MCF 10A (cell line): ENCODE measurements at regions not wholly inside any gene's neighbourhood (a gene's known extent, or its start where the extent isn't known, plus 50 kb on each side); places are given as distances from the start of the nearest gene placed in this dataset.

Experiments
- BruUV-seq: library from RNA; stranded (reverse); fragments of 400-500 nt; replicated peaks from 2 replicates; lab custom pipeline; 2021; lab: Mats Ljungman, UMichigan
- CTCF ChIA-PET: fragments of 300-600 bp; sonication (Branson Sonifier 250); formaldehyde crosslinking; extraction: SDS; loops from one replicate; lab custom pipeline; 2021; ENCODE audit warnings: antibody characterized with exemption, inconsistent platforms; lab: Yijun Ruan, JAX
- POLR2A ChIA-PET: fragments of 300-600, 350-650 bp; sonication (Branson Sonifier 250); formaldehyde crosslinking; extraction: SDS; loops from one replicate; lab custom pipeline; 2020; ENCODE audit warnings: antibody characterized with exemption, inconsistent platforms; lab: Yijun Ruan, JAX
- DNase-seq: peaks from one replicate; pipeline ENCODE4 v3.0.0-alpha.2; 2018; ENCODE audit not compliant: unreplicated experiment
- H3K27ac Mint-ChIP-seq: one replicate; pipeline ENCODE4 v1.8.0; 2022; ENCODE audit warnings: mild to moderate bottlenecking, low read depth, mixed read lengths; ENCODE audit not compliant: unreplicated experiment
- H3K27me3 Mint-ChIP-seq: one replicate; pipeline ENCODE4 v1.8.0; 2022; ENCODE audit warnings: mixed read lengths; ENCODE audit not compliant: insufficient read depth, unreplicated experiment
- H3K36me3 Mint-ChIP-seq: one replicate; pipeline ENCODE4 v1.8.0; 2022; ENCODE audit warnings: mild to moderate bottlenecking, moderate library complexity, mixed read lengths; ENCODE audit not compliant: insufficient read depth, unreplicated experiment
- H3K4me1 Mint-ChIP-seq: one replicate; pipeline ENCODE4 v1.8.0; 2022; ENCODE audit warnings: mixed read lengths; ENCODE audit not compliant: insufficient read depth, unreplicated experiment
- H3K4me3 Mint-ChIP-seq: one replicate; pipeline ENCODE4 v1.8.0; 2022; ENCODE audit warnings: mild to moderate bottlenecking, moderate library complexity, mixed read lengths; ENCODE audit not compliant: unreplicated experiment
- H3K9me3 Mint-ChIP-seq: one replicate; pipeline ENCODE4 v1.8.0; 2022; ENCODE audit warnings: mixed read lengths; ENCODE audit not compliant: unreplicated experiment
- intact Hi-C: fragments of 100-400 bp; cut with micrococcal nuclease; formaldehyde crosslinking; loops from 2 replicates; pipeline ENCODE4 v1.14.1; 2022
- TF ChIP-seq, protein P1 (sequence below): fragments of 200-600 bp; IDR thresholded peaks from one replicate; pipeline ENCODE4 v1.8.0; 2022; ENCODE audit warnings: antibody characterized with exemption, mild to moderate bottlenecking; ENCODE audit not compliant: unreplicated experiment

DNA sequence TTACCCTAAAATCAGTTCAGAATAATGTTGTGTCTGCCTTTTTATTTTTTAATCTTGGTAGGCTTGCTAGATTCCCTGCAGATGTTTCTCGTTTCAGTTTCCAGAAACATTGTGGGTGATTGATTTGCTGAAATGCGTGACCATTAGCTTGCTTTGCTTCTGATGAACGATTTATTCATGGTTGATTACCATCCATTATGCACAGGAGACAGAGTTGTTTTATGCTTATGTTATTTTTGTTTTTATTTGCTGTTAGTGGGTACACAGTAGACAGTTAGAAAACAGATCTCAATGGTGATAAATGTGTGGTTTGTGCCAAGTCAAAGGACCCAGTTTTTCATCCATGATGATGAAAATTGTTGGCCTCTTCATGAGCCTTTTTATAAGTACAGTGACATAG is 455.6 kb upstream of the BOD1L1 start:
- ChIA-PET POLR2A (no interaction called here), CTCF (no interaction called here)
- TF ChIP-seq, protein P1, sequence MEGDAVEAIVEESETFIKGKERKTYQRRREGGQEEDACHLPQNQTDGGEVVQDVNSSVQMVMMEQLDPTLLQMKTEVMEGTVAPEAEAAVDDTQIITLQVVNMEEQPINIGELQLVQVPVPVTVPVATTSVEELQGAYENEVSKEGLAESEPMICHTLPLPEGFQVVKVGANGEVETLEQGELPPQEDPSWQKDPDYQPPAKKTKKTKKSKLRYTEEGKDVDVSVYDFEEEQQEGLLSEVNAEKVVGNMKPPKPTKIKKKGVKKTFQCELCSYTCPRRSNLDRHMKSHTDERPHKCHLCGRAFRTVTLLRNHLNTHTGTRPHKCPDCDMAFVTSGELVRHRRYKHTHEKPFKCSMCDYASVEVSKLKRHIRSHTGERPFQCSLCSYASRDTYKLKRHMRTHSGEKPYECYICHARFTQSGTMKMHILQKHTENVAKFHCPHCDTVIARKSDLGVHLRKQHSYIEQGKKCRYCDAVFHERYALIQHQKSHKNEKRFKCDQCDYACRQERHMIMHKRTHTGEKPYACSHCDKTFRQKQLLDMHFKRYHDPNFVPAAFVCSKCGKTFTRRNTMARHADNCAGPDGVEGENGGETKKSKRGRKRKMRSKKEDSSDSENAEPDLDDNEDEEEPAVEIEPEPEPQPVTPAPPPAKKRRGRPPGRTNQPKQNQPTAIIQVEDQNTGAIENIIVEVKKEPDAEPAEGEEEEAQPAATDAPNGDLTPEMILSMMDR = no peak
- Mint-ChIP-seq H3K27me3 (no peaks in the 10 kb centered on the region), H3K9me3 (no peaks in the 10 kb centered on the region), H3K4me3 (no peak overlapping the region), H3K27ac (no peak overlapping the region), H3K36me3 (no peaks in the 10 kb centered on the region), H3K4me1 (no peaks in the 10 kb centered on the region)
- no TSS peak for BruUV-seq
- intact Hi-C loops = no loop called here
- DNase-seq = no peak

DNA sequence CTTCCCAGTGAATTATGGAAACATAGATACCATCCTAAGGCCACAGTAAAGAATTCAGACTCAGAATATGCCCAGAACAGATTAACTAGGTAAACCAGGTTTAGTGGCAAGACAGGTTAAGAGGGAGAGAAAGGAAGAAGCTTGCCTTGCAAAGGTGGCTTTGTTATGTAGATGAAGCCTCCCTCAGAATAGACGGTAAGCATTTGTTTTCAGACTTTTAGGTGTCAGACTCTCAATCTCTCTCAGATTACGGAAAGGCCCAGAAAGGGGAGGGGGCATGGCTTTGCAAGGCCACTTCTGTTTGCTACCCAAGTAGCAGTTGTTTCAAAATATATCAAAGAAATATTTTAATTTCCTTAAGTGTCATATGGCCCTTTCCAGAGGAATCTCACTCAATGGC is 457.1 kb upstream of the BOD1L1 start:
- no peak for DNase-seq
- ChIA-PET CTCF (no interaction called here), POLR2A (no interaction called here)
- H3K4me3 Mint-ChIP-seq = no peak overlapping the region
- no TSS peak for BruUV-seq
- H3K36me3 Mint-ChIP-seq = no peaks in the 10 kb centered on the region
- H3K27ac Mint-ChIP-seq = no peak overlapping the region
- H3K9me3 Mint-ChIP-seq = no peaks in the 10 kb centered on the region
- TF ChIP-seq, protein P1 = no peak
- H3K4me1 Mint-ChIP-seq = no peaks in the 10 kb centered on the region
- no peaks in the 10 kb centered on the region for H3K27me3 Mint-ChIP-seq
- intact Hi-C loops = no loop called here

DNA sequence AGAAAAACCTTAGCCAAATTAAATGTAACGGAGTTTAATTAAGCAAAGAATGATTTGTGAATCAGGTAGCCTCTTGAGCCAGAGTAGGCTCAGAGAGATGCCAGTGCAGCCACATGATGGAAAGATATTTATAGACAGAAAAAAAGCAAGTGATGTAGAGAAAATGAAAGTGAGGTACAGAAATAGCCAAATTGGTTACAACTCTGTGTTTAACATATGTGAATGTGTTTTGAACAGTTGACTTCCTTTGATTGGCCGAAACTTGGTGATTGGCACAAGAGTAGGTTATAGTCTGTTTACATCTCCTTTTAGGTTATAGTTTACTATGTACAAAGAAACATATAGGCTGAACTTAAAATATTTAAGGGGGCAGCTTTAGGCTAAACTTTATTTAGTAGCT is 459.9 kb upstream of the BOD1L1 start:
- Mint-ChIP-seq H3K27me3 (no peaks in the 10 kb centered on the region), H3K9me3 (no peaks in the 10 kb centered on the region), H3K27ac (no peak overlapping the region), H3K4me3 (no peak overlapping the region), H3K4me1 (peaks cover 7% of the 10 kb centered on the region), H3K36me3 (no peaks in the 10 kb centered on the region)
- TF ChIP-seq, protein P1 = no peak
- intact Hi-C loops = no loop called here
- no peak for DNase-seq
- no TSS peak for BruUV-seq
- ChIA-PET POLR2A (no interaction called here), CTCF (no interaction called here)

DNA sequence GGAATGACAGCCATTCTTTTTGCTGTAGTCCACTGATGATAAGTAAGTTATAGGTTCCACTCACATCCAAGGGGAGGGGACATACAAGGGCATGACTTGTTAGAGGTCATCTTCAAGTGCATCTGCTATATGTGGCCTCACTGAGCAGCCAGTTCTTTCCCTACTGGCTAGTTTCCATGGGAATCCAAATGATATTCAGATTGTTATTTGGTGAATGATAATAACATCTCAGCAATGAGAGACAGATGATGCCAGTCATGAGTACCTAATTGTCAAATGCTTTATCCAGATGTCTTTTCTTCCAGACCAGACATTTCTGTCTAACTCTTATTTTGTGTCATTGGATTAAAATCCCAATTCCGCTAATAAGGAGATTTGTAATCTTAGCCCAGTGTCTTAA is 460.4 kb upstream of the BOD1L1 start:
- H3K27ac Mint-ChIP-seq = no peak overlapping the region
- H3K27me3 Mint-ChIP-seq = no peaks in the 10 kb centered on the region
- no peaks in the 10 kb centered on the region for H3K9me3 Mint-ChIP-seq
- DNase-seq = no peak
- H3K4me1 Mint-ChIP-seq = peaks cover 7% of the 10 kb centered on the region
- CTCF ChIA-PET = no interaction called here
- intact Hi-C loops = no loop called here
- no peaks in the 10 kb centered on the region for H3K36me3 Mint-ChIP-seq
- H3K4me3 Mint-ChIP-seq = no peak overlapping the region
- POLR2A ChIA-PET = no interaction called here
- TF ChIP-seq, protein P1 = no peak
- no TSS peak for BruUV-seq
